Transverse colon (tissue), 4 donors: ENCODE measurements at regions not wholly inside any gene's neighbourhood (a gene's known extent, or its start where the extent isn't known, plus 50 kb on each side); places are given as distances from the start of the nearest gene placed in this dataset.

Experiments
- DNase-seq: peaks from one replicate; pipeline ENCODE4 v3.0.0-alpha.2; 2019
- H3K27ac ChIP-seq, 4 donors: fragments of 200-600 bp; sonication (generic); 2 replicates each; pipeline ENCODE4 v1.5.1; 2016 to 2018; ENCODE audit warnings: inconsistent platforms in 4 of 4
- H3K27me3 ChIP-seq: fragments of 200-600 bp; sonication (generic); 2 replicates; pipeline ENCODE4 v1.5.1; 2017; ENCODE audit warnings: inconsistent platforms
- H3K36me3 ChIP-seq, 4 donors: fragments of 200-600 bp; sonication (generic); 2 replicates each; pipeline ENCODE4 v1.5.1; 2017 to 2019; ENCODE audit warnings: inconsistent platforms in 4 of 4
- H3K4me1 ChIP-seq, 4 donors: fragments of 200-600 bp; sonication (generic); 2 replicates each; pipeline ENCODE4 v1.5.1; 2017 to 2020; ENCODE audit warnings: inconsistent platforms in 4 of 4
- H3K4me3 ChIP-seq, 4 donors: fragments of 200-600 bp; sonication (generic); 1 replicate in 1 of 4; 2 replicates in 3 of 4; pipeline versions ENCODE4 v1.5.1 to v1.6.1; 2017 to 2019; ENCODE audit warnings: inconsistent platforms in 4 of 4
- H3K9me3 ChIP-seq, 2 donors: fragments of 200-600 bp; sonication (generic); 2 replicates each; pipeline ENCODE4 v1.5.1; 2017 to 2019; ENCODE audit warnings: inconsistent platforms in 2 of 2
- CTCF ChIP-seq, 5 experiments: fragments of 200-600 bp in 3 of 5; fragments of 450-650 bp in 2 of 5; sonication (generic) in 3 of 5; IDR thresholded peaks; 1 replicate in 2 of 5; 2 replicates in 3 of 5; pipeline ENCODE4 v1.5.1; 2016 to 2017; ENCODE audit warnings: antibody characterized with exemption in 5 of 5, inconsistent platforms in 3 of 5, mild to moderate bottlenecking in 2 of 5, moderate library complexity in 1 of 5
- EP300 ChIP-seq: sonication (generic); formaldehyde crosslinking; IDR thresholded peaks from one replicate; pipeline ENCODE4 v1.6.1; 2017; ENCODE audit warnings: antibody characterized with exemption, low read depth
- POLR2A ChIP-seq: fragments of 450-650 bp; IDR thresholded peaks from one replicate; pipeline ENCODE4 v1.6.1; 2016; ENCODE audit warnings: antibody characterized with exemption, mild to moderate bottlenecking, moderate library complexity
- POLR2AphosphoS5 ChIP-seq, 3 donors: sonication (generic); formaldehyde crosslinking; IDR thresholded peaks; one replicate each; pipeline ENCODE4 v1.6.1; 2016; ENCODE audit warnings: antibody characterized with exemption in 3 of 3
- WGBS, 2 donors: methylation state at CpG; one replicate each; pipeline ENCODE4 v1.1.5; 2018; ENCODE audit warnings: low coverage in 1 of 2; 5-methylcytosine and 5-hydroxymethylcytosine counted together
- in situ Hi-C, 4 donors: fragments of 200-750 bp; cut with MboI; loops; one replicate each; pipeline versions ENCODE4 v1.15.0 to v1.15.1; 2017; ENCODE audit warnings: low sequenced_read_pairs in 3 of 4, low pct_ligation_motif_present in 1 of 4, low pct_unique_long_range_greater_than_20kb in 1 of 4
- intact Hi-C: fragments of 100-400 bp; cut with DNase I; formaldehyde crosslinking; loops from one replicate; pipeline ENCODE4 v1.15.1; 2023; ENCODE audit warnings: low total_unique reads

GRCh38 chrX:147739196-147739595 lies 172.5 kb upstream of the FMR1 start:
- no peak for DNase-seq
- Histone ChIP-seq H3K36me3 (no peaks in the 10 kb centered on the region), H3K4me1 (no peaks in the 10 kb centered on the region), H3K27me3 (no peaks in the 10 kb centered on the region), H3K27ac (no peak overlapping the region), H3K4me3 (no peak overlapping the region), H3K9me3 (no peaks in the 10 kb centered on the region)
- 29% methylated on average over 1 of the region's 1 CpG; no CpG with 5 or more reads in 1 of the 2 donors for WGBS, 2 donors
- in situ Hi-C loops (no loop called here), intact Hi-C loops (no loop called here)
- TF ChIP-seq POLR2AphosphoS5 (IDR thresholded peaks at IDR 0.05) = no peak
- no peak for TF ChIP-seq CTCF (IDR thresholded peaks at IDR 0.05)
- TF ChIP-seq EP300 = no peak
- no peak for TF ChIP-seq POLR2A

- Histone ChIP-seq H3K27ac (no peak overlapping the region), H3K4me1 (no peaks in the 10 kb centered on the region), H3K36me3 (no peaks in the 10 kb centered on the region), H3K27me3 (no peaks in the 10 kb centered on the region), H3K4me3 (no peak overlapping the region), H3K9me3 (no peaks in the 10 kb centered on the region)
- 83% methylated on average over 2 of the region's 2 CpGs; no CpG with 5 or more reads in 1 of the 2 donors for WGBS, 2 donors
- TF ChIP-seq POLR2A (no peak), POLR2AphosphoS5 (IDR thresholded peaks at IDR 0.05) (no peak), EP300 (no peak), CTCF (IDR thresholded peaks at IDR 0.05) (no peak)
- intact Hi-C loops (no loop called here), in situ Hi-C loops (no loop called here)
- DNase-seq = no peak
Observed at GRCh38 chrX:147741776-147742175, 169.9 kb upstream of the FMR1 start.

- H3K4me3 ChIP-seq = no peak overlapping the region
- no peaks in the 10 kb centered on the region for H3K4me1 ChIP-seq
- no peak for DNase-seq
- no peaks in the 10 kb centered on the region for H3K9me3 ChIP-seq
- intact Hi-C loops = no loop called here
- H3K27ac ChIP-seq = no peak overlapping the region
- in situ Hi-C loops = no loop called here
- H3K27me3 ChIP-seq = no peaks in the 10 kb centered on the region
- WGBS, 2 donors = 79 to 80% methylated on average over 2 of the region's 2 CpGs
- TF ChIP-seq EP300 (no peak), CTCF (IDR thresholded peaks at IDR 0.05) (no peak), POLR2A (no peak), POLR2AphosphoS5 (IDR thresholded peaks at IDR 0.05) (no peak)
- H3K36me3 ChIP-seq = no peaks in the 10 kb centered on the region
Observed at GRCh38 chrX:147749308-147749707, 162.4 kb upstream of the FMR1 start.

- WGBS, 2 donors = 74 to 100% methylated on average over 2 to 5 of the region's 5 CpGs
- in situ Hi-C loops = no loop called here
- Histone ChIP-seq H3K27me3 (no peaks in the 10 kb centered on the region), H3K27ac (no peak overlapping the region), H3K36me3 (no peaks in the 10 kb centered on the region), H3K4me3 (no peak overlapping the region), H3K4me1 (no peaks in the 10 kb centered on the region), H3K9me3 (no peaks in the 10 kb centered on the region)
- intact Hi-C loops = no loop called here
- TF ChIP-seq EP300 (no peak), CTCF (IDR thresholded peaks at IDR 0.05) (no peak), POLR2AphosphoS5 (IDR thresholded peaks at IDR 0.05) (no peak), POLR2A (no peak)
- DNase-seq = no peak
Observed at GRCh38 chrX:147757750-147758149, 154.0 kb upstream of the FMR1 start.
